Panc1 (cell line): ENCODE measurements at regions not wholly inside any gene's neighbourhood (a gene's known extent, or its start where the extent isn't known, plus 50 kb on each side); places are given as distances from the start of the nearest gene placed in this dataset.

Experiments used
- ATAC-seq: fragments of 200-7000 bp; cut with Tn5 transposase; 2 replicates; pipeline ENCODE4 v1.9.1; 2020; ENCODE audit warnings: mild to moderate bottlenecking, moderate library complexity
- BruUV-seq: library from RNA; stranded (reverse); fragments of 400-500 nt; replicated peaks from 2 replicates; lab custom pipeline; 2021; lab: Mats Ljungman, UMichigan
- CTCF ChIA-PET: fragments of 300-600 bp; sonication (Branson Sonifier 250); formaldehyde crosslinking; loops from one replicate; lab custom pipeline; 2022; ENCODE audit warnings: antibody characterized with exemption; lab: Charles Lee
- POLR2A ChIA-PET: fragments of 300-600 bp; sonication (Branson Sonifier 250); formaldehyde crosslinking; loops from one replicate; lab custom pipeline; 2022; ENCODE audit warnings: antibody characterized with exemption; lab: Charles Lee
- DNase-seq: peaks from one replicate; pipeline ENCODE4 v3.0.0-alpha.2; 2010; ENCODE audit warnings: low read depth, low spot score
- H3K27ac ChIP-seq: 2 replicates; pipeline ENCODE4 v1.5.1; 2011; ENCODE audit warnings: mild to moderate bottlenecking, low read length, inconsistent platforms
- H3K27me3 ChIP-seq: fragments of 200-500 bp; sonication (Bioruptor generic); 2 replicates; pipeline ENCODE4 v1.6.0; 2014; ENCODE audit warnings: low read length, inconsistent platforms; ENCODE audit not compliant: control insufficient read depth, insufficient read depth
- H3K36me3 ChIP-seq: fragments of 200-500 bp; sonication (Bioruptor generic); 2 replicates; pipeline ENCODE4 v1.5.1; 2014; ENCODE audit warnings: inconsistent platforms, mild to moderate bottlenecking, low read length, moderate library complexity; ENCODE audit not compliant: control insufficient read depth, insufficient read depth
- H3K4me1 ChIP-seq: 2 replicates; pipeline ENCODE4 v1.5.1; 2011; ENCODE audit warnings: inconsistent platforms, mild to moderate bottlenecking, low read length, moderate library complexity; ENCODE audit not compliant: control insufficient read depth, insufficient read depth
- H3K4me3 ChIP-seq, 2 experiments: 2 replicates each; pipeline ENCODE4 v1.5.1; 2011 to 2012; ENCODE audit warnings: low read depth in 2 of 2, low read length in 2 of 2, mild to moderate bottlenecking in 2 of 2, inconsistent platforms in 1 of 2, moderate library complexity in 1 of 2
- H3K9me3 ChIP-seq: fragments of 200-500 bp; sonication (Bioruptor generic); 2 replicates; pipeline ENCODE4 v1.5.1; 2014; ENCODE audit warnings: low read depth, mild to moderate bottlenecking, inconsistent platforms, low read length, moderate library complexity; ENCODE audit not compliant: control insufficient read depth, insufficient read depth
- CTCF ChIP-seq: fragments of 450-650 bp; IDR thresholded peaks from 2 replicates; pipeline ENCODE4 v1.5.1; 2017; ENCODE audit warnings: mild to moderate bottlenecking
- POLR2AphosphoS5 ChIP-seq: IDR thresholded peaks from 2 replicates; pipeline ENCODE4 v1.6.1; 2012; ENCODE audit warnings: mild to moderate bottlenecking, low read depth, low read length, moderate library complexity
- REST ChIP-seq, 2 experiments: IDR thresholded peaks; 2 replicates each; pipeline ENCODE4 v1.6.1; 2011 to 2012; ENCODE audit warnings: low read depth in 2 of 2, control low read depth in 1 of 2, low read length in 1 of 2, mild to moderate bottlenecking in 1 of 2, moderate library complexity in 1 of 2; ENCODE audit not compliant: insufficient read depth in 1 of 2
- SIN3A ChIP-seq: IDR thresholded peaks from 2 replicates; pipeline ENCODE4 v1.6.1; 2012; ENCODE audit warnings: low read depth, mild to moderate bottlenecking, low read length, moderate library complexity, borderline replicate concordance; ENCODE audit not compliant: insufficient read depth
- TCF7L2 ChIP-seq: IDR thresholded peaks from 2 replicates; pipeline ENCODE4 v1.6.1; 2011; ENCODE audit warnings: mild to moderate bottlenecking, low read depth, low read length, inconsistent platforms
- in situ Hi-C: cut with HindIII; loops from 2 replicates; pipeline ENCODE4 v1.10.0; 2016; ENCODE audit warnings: low sequenced_read_pairs, low pct_unique_long_range_greater_than_20kb
- intact Hi-C: fragments of 100-400 bp; cut with micrococcal nuclease; formaldehyde crosslinking; loops from one replicate; pipeline ENCODE4 v1.10.0; 2022; ENCODE audit not compliant: unreplicated experiment

DNA sequence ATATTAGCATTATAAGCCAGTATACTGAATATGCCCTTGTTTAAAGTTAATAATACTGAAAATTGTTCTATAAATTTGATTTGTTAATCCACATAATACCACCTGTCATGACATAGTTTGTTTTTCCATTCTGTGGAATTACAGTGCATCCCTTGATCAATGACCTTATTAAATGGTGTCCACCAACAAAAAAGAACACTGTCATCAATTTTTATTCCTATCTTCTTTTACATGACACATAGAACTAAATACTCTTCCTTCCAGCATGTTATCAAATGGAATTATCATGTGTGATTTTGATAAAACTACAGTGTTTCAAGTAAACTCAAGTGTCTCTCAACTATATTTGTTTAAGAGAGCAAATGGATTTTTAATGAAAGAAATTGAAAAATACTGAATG, 221.8 kb upstream of the MBL2 start:
- H3K36me3 ChIP-seq, result no peaks in the 10 kb centered on the region
- ChIA-PET POLR2A (no interaction called here), CTCF (no interaction called here)
- ATAC-seq (no peak), DNase-seq (no peak)
- intact Hi-C loops, result no loop called here
- in situ Hi-C loops, result no loop called here
- TF ChIP-seq POLR2AphosphoS5, result no peak
- no peak for TF ChIP-seq CTCF
- TF ChIP-seq REST (IDR thresholded peaks at IDR 0.05; ENCODE audit: insufficient read depth in 1 of 2, low read depth in 2 of 2, low read length in 1 of 2), result no peak
- TF ChIP-seq TCF7L2, result no peak
- TF ChIP-seq SIN3A, result no peak
- H3K27ac ChIP-seq, result no peak overlapping the region
- H3K9me3 ChIP-seq, result no peaks in the 10 kb centered on the region; the same call in 1 of the 2 replicates
- no peak overlapping the region for H3K4me3 ChIP-seq
- no TSS peak for BruUV-seq
- no peaks in the 10 kb centered on the region for H3K27me3 ChIP-seq
- H3K4me1 ChIP-seq, result no peaks in the 10 kb centered on the region

- Histone ChIP-seq H3K4me1 (no peaks in the 10 kb centered on the region), H3K9me3 (no peaks in the 10 kb centered on the region; the same call in 1 of the 2 replicates), H3K36me3 (no peaks in the 10 kb centered on the region), H3K27ac (no peak overlapping the region), H3K27me3 (no peaks in the 10 kb centered on the region), H3K4me3 (no peak overlapping the region)
- no TSS peak for BruUV-seq
- in situ Hi-C loops (no loop called here), intact Hi-C loops (no loop called here)
- ATAC-seq (no peak), DNase-seq (no peak)
- TF ChIP-seq REST (IDR thresholded peaks at IDR 0.05; ENCODE audit: insufficient read depth in 1 of 2, low read depth in 2 of 2, low read length in 1 of 2) (no peak), TCF7L2 (no peak), CTCF (no peak), SIN3A (no peak), POLR2AphosphoS5 (no peak)
- CTCF ChIA-PET, result no interaction called here
- POLR2A ChIA-PET, result no interaction called here
Observed at GRCh38 chr10:52993109-52993508, 220.5 kb upstream of the MBL2 start.
